ENCODE measurements at regions not wholly inside any gene's neighbourhood (a gene's known extent, or its start where the extent isn't known, plus 50 kb on each side); places are given as distances from the start of the nearest gene placed in this dataset.

DNA sequence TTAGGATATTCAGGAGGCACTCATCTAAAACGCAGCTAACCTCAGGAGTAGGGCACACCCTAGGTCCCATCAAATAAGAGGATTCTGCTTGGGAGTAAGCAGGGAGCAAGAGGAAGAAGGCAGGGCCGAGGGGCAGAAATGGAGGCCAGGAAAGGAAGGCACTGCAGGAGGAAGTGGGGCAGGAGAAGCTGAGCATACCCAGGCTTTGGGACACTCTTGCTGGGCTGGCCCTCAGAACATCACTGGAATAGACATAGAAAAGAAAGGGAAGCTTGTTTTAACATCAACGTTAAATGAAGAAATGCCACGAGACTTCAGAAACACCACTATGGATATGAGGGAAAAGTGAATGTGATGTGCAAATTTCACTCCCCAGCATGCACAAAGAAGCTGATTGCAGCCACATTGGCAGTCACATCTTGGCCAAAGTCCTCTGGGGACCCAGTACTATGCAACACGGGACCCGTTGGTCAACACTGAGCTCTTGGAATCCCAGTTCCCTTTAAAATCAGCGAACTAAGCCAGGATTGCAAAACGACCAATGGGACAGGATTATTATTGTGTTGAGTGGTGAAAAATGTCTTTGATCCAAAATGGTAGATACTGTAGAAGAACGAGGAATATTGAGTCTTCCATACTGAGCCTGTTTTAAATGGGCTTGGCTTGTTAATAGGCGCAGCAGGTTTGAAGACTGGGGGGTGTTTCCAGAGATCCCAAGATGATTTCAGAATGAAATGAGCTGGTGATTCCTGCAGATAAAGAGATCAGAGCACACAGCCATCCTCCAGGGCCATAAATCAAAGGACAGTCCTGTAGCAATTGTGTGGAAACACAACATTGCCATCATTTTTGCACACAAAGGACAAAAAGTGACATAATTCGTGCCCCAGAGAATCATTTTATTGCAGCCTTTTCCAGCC, 152.4 kb downstream of the TOMM20 start:
- H3K36me3 ChIP-seq (replicated peaks) = no peaks in the 10 kb centered on the region
- in situ Hi-C loops (cut with HindIII; ENCODE audit: low pct_ligation_motif_present, low sequenced_read_pairs) = loop anchor here (10.0 kb wide), 1 partner anchor 99 kb away; no protein-coding TSS in a partner anchor
- no peak for DNase-seq
- no peaks in the 10 kb centered on the region for H3K27me3 ChIP-seq (replicated peaks)
- peak overlapping the region; percentile 95 for H3K27ac ChIP-seq
- no peak overlapping the region for H3K4me3 ChIP-seq (ENCODE audit: low read depth, low read length)
- TF ChIP-seq, protein P1, sequence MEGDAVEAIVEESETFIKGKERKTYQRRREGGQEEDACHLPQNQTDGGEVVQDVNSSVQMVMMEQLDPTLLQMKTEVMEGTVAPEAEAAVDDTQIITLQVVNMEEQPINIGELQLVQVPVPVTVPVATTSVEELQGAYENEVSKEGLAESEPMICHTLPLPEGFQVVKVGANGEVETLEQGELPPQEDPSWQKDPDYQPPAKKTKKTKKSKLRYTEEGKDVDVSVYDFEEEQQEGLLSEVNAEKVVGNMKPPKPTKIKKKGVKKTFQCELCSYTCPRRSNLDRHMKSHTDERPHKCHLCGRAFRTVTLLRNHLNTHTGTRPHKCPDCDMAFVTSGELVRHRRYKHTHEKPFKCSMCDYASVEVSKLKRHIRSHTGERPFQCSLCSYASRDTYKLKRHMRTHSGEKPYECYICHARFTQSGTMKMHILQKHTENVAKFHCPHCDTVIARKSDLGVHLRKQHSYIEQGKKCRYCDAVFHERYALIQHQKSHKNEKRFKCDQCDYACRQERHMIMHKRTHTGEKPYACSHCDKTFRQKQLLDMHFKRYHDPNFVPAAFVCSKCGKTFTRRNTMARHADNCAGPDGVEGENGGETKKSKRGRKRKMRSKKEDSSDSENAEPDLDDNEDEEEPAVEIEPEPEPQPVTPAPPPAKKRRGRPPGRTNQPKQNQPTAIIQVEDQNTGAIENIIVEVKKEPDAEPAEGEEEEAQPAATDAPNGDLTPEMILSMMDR (IDR thresholded peaks at IDR 0.05; ENCODE audit: low read depth, low read length, missing control alignments) = no peak

DNA sequence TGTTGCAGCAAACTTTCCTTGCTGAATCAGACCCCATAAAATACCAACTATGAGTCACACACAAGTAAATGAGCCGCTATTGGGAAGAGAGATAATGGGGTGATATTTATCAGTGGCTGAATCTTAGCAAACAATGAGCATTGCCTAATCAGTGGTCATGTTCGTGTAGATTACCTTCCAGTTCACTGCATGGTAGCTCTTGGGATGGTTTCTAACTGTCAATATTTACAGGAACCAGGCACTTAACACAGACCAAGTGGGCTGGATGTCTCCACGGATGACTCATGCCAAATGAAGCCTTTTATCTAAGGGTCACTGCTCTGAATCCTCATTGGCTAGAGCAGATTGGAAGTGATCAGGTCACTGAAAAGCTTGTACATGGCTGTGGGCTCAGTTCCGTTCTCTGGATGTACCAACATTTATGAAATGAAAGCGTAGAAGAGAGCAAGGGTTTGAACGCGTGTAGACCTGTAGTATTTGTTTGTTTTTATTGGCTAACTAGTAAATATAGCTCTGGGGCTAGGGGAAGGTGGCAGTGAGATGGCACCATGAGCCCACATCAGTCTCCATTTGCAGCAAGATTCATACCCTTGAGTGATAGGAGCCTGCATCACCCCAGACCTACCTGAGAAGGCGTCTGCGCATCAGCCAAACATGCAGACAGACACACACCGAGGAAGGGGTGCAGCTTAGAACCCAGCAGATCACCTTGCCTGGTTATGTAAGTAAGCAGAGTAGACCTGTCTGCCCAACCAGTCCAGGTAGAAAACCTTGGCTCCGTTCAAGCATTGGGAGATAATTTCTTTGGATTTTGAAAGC, 153.3 kb downstream of the TOMM20 start:
- Histone ChIP-seq H3K27me3 (replicated peaks) (no peaks in the 10 kb centered on the region), H3K27ac (peak overlapping the region; percentile 95), H3K36me3 (replicated peaks) (no peaks in the 10 kb centered on the region), H3K4me3 (ENCODE audit: low read depth, low read length) (no peak overlapping the region)
- peak; percentile 99 for DNase-seq
- in situ Hi-C loops (cut with HindIII; ENCODE audit: low pct_ligation_motif_present, low sequenced_read_pairs) = loop anchor here (10.0 kb wide), 1 partner anchor 99 kb away; no protein-coding TSS in a partner anchor
- TF ChIP-seq, protein P1 (IDR thresholded peaks at IDR 0.05; ENCODE audit: low read depth, low read length, missing control alignments) = no peak

DNA sequence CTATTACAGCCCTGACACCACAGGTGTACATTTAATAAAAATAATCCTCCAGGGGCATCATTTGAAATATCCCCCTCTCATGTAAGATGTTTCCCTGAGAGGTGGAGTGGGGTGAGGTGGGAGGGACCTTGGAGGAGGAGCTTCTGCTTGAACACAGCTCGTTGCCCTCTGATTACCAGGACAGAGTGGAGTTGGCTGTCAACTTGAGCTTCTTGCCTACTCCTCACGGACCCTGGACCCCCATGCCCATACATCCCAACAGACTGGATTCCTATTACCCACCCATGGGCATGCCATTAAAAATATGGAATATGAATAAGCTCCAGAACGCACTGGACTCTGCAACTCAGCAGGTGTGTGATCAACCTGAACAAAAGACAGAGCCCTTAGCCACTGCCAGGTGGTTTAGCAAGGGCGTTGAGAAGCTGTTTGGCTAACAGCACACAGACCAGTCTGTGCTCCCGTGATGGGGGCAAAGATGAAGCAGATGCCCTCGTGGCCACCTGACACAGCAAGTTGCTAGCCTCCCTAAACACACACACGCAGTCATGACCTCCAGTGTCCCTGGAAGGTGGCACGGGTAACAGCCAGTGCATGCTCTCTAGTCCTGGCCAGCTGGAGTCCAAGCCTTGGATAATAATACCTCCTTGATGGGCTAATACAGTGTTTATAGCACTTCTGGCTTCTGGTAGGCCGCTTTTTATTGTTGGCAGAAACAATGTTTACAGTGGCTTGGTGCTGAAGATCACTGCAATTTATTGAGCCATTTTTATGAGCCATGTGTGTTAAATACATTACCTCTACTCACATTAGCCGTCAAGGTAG, 155.0 kb downstream of the TOMM20 start:
- Histone ChIP-seq H3K36me3 (replicated peaks) (no peaks in the 10 kb centered on the region), H3K27me3 (replicated peaks) (no peaks in the 10 kb centered on the region), H3K4me3 (ENCODE audit: low read depth, low read length) (no peak overlapping the region), H3K27ac (no peak overlapping the region)
- no peak for DNase-seq
- TF ChIP-seq, protein P1 (IDR thresholded peaks at IDR 0.05; ENCODE audit: low read depth, low read length, missing control alignments) = no peak
- in situ Hi-C loops (cut with HindIII; ENCODE audit: low pct_ligation_motif_present, low sequenced_read_pairs) = loop anchor here (10.0 to 25.0 kb wide), 3 partner anchors 101 to 361 kb away; partner anchors contain the start of gene IRF2BP2

DNA sequence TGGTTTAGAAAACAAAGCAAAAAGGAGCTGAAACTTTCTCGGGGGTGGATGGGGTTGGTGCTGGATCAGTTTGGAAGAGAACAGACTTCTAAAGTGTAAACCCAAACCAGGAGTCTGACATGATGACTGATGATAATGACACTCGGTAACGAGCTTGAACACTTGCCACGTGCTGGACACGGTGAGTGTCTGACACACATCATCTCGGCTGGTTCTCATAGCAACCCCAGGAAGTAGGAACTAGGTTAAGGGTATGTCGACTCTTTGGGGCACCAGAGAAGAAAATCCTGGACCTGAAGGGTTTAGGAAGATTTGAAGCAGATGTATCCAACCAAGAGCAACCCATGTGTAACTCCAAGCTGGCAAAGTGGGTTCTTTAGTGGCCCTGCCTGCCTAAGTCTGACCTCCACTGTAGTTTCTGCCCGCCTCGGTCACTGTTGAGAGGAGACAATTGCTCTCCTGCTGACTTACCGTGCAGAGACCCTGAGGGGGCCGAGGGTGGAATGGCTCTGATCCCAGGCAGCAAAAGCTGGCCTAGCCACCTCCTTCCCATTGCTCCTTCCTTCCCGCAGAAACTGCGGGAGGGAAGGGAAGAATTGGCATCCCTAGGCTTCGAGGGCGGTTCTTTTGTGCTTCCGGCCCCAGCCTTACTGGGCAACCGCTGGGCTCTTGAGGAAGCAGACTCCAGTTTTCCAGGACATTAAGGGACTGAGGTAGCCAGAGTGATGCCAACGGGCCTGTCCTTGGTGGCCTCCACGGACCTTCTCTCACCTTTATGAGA, 156.0 kb downstream of the TOMM20 start:
- in situ Hi-C loops (cut with HindIII; ENCODE audit: low pct_ligation_motif_present, low sequenced_read_pairs) = loop anchor here (10.0 to 25.0 kb wide), 3 partner anchors 102 to 360 kb away; partner anchors contain the start of gene IRF2BP2

More for the DNA sequence above, 156.0 kb downstream of the TOMM20 start:
- TF ChIP-seq, protein P1 (IDR thresholded peaks at IDR 0.05; ENCODE audit: low read depth, low read length, missing control alignments) = no peak
- H3K4me3 ChIP-seq (ENCODE audit: low read depth, low read length) = no peak overlapping the region
- H3K27ac ChIP-seq = no peak overlapping the region
- H3K36me3 ChIP-seq (replicated peaks) = no peaks in the 10 kb centered on the region
- DNase-seq = no peak
- no peaks in the 10 kb centered on the region for H3K27me3 ChIP-seq (replicated peaks)

Data from brain microvascular endothelial cell (primary cell).